HAP-1 (cell line): ENCODE measurements at regions not wholly inside any gene's neighbourhood (a gene's known extent, or its start where the extent isn't known, plus 50 kb on each side); places are given as distances from the start of the nearest gene placed in this dataset.

ENCODE experiments used
- DNase-seq, 2 experiments: peaks; one replicate each; pipeline ENCODE4 v3.0.0-alpha.2; 2016 to 2020; ENCODE audit warnings: low spot score in 2 of 2
- H3K27me3 ChIP-seq: fragments of 250-450 bp; sonication (Bioruptor Pico); 2 replicates; pipeline ENCODE4 v1.5.1; 2020; ENCODE audit warnings: low read depth, mild to moderate bottlenecking, moderate library complexity
- H3K36me3 ChIP-seq: fragments of 250-450 bp; sonication (Bioruptor Pico); replicated peaks from 2 replicates; pipeline ENCODE4 v1.5.1; 2020; ENCODE audit warnings: mild to moderate bottlenecking
- H3K4me1 ChIP-seq: fragments of 250-450 bp; sonication (Bioruptor Pico); 2 replicates; pipeline ENCODE4 v1.5.1; 2020; ENCODE audit warnings: mild to moderate bottlenecking
- H3K4me3 ChIP-seq: fragments of 250-450 bp; sonication (Bioruptor Pico); 2 replicates; pipeline ENCODE4 v1.5.1; 2020; ENCODE audit warnings: mild to moderate bottlenecking, moderate library complexity
- H3K9me3 ChIP-seq: fragments of 250-450 bp; sonication (Bioruptor Pico); 2 replicates; pipeline ENCODE4 v1.5.1; 2020; ENCODE audit warnings: mild to moderate bottlenecking, moderate library complexity
- in situ Hi-C: fragments of 300-500 bp; cut with MboI; formaldehyde crosslinking; loops from 3 replicates; pipeline ENCODE4 v1.14.3; 2020; ENCODE audit warnings: low sequenced_read_pairs, inconsistent platforms, mixed read lengths

DNA sequence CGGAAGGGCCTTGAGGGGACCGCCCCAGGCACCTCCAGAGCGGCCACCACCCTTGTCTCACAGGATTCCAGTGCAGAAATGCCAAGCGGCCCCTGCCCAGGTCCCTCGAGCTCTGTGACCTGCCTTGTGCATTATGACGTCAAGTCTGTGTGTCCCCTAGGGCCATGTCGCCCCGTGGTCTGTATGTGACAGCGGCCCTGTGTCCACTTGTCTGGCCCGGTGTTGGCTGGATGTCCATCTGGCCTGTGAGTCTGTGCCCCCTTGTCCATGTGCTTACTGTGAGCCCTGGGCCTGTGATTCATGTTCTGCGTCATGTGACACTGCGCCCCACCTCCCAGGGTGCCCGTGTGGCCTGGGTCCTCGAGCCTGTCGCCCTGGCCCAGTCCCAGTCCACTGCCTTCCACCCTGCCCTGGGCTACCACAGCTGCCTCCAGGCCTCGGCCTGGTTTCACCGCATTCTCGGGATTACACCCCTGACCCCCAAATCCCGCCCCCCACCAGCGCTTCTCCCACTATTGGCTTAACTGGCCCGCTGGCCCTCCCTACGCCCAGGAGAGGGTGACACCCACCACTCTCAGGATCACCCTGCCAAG is 66.6 kb upstream of the ZNF722 start:
- Histone ChIP-seq H3K4me1 (no peaks in the 10 kb centered on the region), H3K27me3 (no peaks in the 10 kb centered on the region), H3K9me3 (no peaks in the 10 kb centered on the region), H3K36me3 (no peaks in the 10 kb centered on the region), H3K4me3 (no peak overlapping the region)
- in situ Hi-C loops: no loop called here
- no peak for DNase-seq
